ENCODE measurements at regions not wholly inside any gene's neighbourhood (a gene's known extent, or its start where the extent isn't known, plus 50 kb on each side); places are given as distances from the start of the nearest gene placed in this dataset.
"Not testable (repeated sequence)": the region's sequence is repeated elsewhere in the genome, so short reads cannot be mapped to it uniquely, and the experiment has no call there.

DNA sequence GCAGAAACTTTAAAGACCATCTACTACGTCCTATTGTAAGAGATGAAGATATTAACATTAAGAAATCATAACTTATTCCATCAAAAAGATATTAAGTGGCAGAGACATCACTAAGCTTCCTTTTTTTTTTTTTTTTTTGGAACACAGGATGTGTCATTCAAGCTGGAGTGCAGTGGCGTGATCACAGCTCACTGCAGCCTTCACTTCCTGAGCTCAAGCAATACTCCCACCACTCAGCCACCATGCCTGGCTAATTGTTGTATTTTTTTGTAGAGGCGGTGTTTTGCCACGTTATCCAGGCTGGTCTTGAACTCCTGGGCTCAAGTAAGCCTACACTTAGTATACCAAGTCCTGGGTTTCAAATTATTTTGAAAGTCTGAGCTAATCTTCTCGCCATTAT lies 169.7 kb upstream of the KCTD7 start:
- FAIRE-seq: not testable (repeated sequence)

DNA sequence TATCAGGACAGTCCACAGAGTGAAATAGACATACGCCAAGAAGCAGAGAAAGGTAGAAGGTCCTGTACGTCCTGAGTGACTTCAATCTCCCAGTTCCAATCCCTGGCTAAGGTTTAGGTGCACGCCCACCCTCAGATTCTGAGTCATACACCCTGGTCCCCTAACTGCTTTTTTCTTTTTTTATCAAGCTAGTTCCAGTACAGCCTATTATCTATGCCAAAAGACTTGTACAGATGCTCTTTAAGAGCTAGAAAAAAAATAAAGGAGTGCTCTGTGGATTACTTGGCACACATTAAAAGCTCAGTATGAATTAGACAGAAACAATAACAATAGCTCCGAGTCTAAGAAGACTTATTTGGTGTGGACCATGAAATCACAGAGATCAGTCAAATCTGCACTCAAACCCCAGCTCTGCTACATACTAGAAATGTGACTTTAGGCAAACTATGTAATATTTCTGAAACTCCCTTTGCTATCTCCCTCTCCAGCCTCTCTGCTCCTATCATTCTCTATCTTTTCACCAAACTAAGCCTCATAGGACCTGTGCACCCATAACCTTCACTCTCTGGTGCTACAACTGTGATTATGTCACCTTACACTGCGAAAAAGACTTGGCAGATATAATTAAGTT lies 168.8 kb upstream of the KCTD7 start:
- not testable (repeated sequence) for FAIRE-seq

DNA sequence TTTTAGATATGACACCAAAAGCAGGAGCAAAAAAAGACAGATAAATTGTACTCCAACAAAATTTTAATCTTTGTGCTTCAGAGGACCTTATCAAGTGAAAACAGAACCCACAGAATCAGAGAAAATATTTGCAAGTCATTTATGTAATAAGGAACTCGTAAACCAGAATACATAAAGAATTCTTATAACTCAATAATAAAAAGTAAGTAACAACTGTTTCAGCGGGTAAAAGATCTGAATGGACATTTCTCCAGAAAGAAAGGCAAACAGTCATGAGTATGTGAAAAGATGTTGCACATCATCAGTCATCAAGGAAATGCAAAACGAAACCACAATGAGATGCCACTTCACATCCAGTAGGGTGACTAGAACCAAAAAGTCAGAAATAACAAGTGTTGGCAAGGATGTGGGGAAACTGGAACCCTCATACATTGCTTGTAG lies 167.7 kb upstream of the KCTD7 start:
- no peak for FAIRE-seq

DNA sequence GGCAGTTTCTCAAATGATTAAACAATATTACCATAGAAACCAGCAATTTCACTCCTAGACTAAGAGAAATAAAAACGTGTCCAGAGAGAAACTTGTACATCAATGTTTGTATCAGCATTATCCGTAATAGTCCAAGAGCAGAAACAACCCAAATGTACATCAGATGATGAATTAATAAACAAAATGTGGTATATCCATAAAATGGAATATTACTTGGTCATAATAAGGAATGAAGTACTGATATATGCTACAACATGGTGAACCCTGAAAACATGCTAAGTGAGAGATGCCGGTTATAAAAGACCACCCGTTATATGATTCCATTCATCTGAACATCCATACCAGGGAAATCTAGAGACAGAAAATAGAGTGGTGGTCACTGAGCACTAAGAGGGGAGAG lies 167.3 kb upstream of the KCTD7 start:
- FAIRE-seq: not testable (repeated sequence)

DNA sequence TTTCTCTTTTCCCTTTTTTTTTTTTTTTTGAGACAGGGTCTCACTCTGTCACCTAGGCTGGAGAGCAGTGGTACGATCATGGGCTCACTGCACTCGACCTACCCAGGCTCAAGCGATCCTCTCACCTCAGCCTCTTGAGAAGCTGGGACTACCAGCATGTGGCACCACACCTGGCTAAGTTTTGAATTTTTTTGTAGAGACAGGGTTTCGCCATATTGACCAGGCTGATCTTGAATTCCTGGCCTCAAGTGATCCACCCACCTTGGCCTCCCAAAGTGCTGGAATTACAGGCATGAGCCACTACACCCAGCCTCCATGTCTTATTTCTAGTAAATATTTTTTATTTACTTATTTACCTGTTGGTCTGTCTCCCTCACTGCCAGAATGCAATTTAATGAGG lies 165.8 kb upstream of the KCTD7 start:
- FAIRE-seq: not testable (repeated sequence)

DNA sequence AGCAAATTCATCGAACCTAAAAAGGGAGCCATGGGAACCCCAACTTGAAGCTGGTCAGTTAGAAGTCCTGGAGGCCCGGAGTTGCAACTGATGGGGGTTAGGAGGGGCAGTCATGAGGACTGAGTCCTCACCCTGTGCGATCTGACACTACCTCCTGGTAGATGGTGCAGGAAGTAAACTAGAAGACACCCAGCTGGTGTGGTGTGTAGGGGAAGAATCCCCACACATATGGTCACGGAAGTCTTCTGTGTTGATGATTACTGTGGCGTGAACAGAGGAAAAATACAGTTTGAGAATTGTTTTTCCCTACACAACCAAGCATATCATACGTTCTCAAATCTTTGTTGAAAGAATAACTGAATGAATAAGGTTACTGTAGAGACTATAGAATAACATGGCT lies 164.6 kb upstream of the KCTD7 start:
- no peak for FAIRE-seq

DNA sequence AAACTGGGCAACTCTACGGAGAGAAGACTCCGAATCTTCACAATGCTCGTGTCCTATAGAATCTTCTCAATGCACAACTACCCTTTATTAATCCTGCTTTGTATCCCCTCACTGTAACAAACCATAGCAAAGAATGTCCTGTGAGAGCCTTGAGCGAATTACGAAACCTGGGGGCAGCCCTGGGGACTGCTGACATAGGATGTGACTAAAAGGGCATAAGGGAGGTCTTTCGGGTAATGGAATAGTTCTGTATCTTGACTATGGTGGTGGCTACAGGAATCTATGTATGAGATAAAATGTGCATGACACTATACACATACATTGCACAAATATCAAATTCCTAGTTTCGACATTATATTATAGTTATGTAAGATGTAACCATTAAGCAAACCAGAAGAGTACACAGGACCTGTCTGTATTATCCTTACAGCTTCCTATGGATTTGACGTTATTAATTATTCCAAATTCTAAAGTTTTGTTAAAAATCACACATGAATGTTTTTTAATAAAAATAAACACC lies 162.5 kb upstream of the KCTD7 start:
- no peak for FAIRE-seq

DNA sequence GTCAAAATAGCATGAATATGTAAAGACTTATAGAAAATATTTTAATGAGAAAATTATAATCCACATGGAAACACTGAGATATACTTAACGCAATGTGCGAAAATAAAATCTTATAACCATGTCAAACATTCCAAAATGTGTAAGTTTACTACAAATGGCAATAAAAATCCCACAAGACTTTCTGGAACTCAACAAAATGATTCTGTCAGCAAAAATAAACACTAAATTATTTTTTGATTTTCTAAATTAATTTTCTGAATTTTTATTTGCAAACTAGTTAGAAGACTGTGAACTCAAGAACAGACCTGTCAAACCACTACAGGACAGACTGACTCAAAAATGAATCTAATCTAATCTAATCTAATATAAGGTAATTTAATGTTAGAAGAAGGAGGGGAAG lies 160.8 kb upstream of the KCTD7 start:
- FAIRE-seq: no peak

DNA sequence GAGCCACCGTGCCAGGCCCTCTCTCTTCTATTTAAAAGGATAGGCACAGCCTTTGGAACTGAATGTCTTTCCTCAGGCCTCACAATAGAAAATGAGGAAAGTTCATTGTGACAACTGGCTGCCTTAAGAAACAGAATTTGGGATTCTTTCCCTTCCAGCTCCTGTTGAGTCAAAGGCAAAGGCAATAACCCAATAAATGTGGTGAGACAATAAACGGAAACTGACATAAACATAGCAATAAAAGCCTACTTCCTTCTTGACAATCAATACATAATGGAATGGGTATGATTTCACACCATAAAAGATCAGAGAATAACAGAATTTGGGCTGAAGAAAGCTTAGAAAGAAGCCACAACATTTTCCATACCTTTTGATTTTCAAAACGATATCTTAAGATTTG lies 155.6 kb upstream of the KCTD7 start:
- FAIRE-seq: not testable (repeated sequence)

DNA sequence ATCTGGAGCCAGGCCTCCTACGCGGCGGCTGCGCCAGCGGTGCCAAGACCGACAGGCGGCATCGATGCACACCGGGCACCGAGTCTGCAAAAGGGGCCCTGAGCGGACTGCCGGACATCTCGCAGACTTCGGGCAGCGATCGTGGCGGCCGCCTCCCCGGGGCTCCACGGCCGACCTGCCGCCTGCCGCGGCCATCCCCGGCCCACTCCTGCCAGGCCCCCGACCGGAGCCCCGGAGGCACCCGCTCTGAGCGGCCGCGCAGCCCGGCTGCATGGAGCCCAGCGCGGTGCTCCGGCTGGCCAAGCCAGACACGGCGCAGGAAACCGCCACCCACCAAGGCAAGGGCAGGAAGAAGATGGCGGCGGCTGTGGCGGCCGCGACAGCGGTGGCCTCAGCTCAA lies 154.2 kb upstream of the KCTD7 start:
- FAIRE-seq: no peak

DNA sequence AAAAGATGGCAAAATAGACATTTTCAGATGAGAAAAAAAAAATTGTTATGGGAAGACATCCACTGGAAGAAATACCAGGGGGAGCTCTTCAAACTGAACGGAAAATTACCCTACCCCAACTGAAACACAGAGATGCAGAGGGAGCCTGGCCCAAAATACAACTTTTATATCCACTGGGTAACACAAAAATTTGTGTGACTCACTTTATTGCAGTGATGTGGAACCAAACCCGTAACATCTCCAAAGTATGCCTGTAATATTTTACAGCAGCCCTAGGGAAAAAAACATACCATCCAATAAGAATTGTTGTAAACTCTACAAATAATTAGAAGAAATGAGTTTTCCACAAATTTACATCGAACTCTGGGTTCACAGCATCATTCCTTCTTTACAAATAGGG lies 152.6 kb upstream of the KCTD7 start:
- FAIRE-seq: not testable (repeated sequence)

DNA sequence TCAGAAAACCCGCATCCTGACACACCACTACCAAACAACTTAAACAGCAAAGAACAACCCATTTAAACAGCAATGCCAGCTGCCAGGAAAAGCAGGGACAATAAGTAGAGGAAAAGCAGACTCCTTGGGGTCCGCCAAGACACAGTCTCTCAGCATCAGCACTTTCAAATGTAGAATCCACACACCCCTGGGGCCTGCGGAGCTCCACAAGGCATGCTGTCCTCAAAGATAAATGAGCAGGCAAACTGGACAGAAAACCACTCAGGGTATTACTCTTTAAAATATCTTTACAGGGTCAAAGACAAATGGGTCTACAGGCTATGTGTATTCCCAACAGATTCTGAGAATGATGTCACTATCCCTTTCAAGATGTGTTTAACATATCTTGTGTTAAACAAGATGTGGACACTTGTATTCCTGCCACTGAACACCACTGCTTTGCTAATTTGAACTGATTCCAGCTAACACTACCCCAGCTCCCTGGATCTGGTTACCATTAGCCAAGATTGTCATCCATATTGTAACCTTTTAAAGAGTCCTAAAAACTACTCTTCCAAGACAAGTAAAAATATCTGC lies 150.8 kb upstream of the KCTD7 start:
- not testable (repeated sequence) for FAIRE-seq

DNA sequence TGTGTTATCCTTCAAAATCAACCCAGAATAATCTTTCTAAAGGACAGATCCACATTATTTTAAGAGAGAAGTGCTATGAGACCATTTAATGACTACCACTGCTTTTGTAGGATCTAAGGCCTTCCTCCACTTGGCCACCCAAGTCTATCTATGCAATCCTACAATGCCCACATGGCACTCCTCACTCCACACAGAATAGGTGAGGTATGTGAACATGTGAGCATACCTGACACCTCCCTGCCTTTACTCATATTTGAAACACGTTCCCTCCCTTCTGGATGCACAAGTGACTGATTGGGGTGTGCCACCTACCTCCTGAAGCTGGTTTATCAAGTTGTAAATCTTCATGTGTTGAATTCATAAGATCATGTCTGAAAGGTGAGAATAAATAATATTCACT lies 147.5 kb upstream of the KCTD7 start:
- FAIRE-seq: not testable (repeated sequence)

DNA sequence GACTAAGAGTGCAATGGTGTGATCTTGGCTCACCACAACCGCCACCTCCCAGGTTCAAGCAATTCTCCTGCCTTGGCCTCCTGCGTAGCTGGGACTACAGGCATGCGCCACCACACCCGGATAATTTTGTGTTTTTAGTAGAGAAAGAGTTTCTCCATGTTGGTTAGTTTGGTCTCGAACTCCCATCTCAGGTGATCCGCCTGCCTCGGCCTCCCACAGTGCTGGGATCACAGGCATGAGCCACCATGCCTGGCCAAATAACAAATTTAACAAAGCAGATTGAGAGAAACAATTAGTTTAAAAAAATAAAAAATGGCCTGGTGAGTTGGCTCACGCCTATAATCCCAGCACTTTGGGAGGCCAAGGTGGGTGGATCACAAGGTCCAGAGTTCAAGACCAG lies 139.6 kb upstream of the KCTD7 start:
- FAIRE-seq: not testable (repeated sequence)

DNA sequence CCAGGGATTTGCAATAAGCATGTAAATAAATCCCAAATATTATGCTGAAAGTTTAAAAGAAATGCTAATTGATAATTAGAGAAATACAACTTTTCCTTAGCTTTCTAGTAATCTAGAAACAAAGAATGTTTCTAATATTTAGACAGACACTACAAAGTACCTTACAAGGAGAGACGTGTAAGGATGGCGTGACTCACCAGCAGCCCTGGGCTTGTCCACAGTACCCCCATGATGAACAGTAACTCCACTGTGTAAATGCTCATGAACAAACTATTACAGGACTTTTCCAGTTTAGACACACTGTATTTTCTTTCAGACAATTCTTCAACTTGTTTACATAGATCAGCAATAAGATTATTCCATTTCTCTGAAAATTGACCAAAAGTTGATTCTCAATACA lies 138.9 kb upstream of the KCTD7 start:
- FAIRE-seq: not testable (repeated sequence)

DNA sequence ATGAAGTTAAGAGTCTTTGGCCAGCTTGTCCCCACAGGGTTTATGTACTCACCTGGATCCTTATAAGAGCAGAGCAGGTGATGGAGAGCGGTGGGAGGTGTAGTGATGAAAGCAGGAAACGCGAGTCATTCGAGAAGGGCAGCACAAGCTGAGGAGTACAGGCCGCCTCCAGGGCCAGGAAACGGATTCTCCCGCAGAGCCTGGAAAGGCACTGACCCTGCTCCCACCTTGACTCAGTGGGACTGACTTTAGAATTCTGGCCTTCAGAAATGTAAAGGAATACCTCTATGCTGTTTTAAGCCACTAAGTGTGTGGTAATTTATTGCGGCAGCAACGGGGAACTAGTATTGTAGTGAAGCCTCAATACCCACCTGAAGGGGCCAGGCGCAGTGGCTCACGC lies 137.7 kb upstream of the KCTD7 start:
- FAIRE-seq: not testable (repeated sequence)

DNA sequence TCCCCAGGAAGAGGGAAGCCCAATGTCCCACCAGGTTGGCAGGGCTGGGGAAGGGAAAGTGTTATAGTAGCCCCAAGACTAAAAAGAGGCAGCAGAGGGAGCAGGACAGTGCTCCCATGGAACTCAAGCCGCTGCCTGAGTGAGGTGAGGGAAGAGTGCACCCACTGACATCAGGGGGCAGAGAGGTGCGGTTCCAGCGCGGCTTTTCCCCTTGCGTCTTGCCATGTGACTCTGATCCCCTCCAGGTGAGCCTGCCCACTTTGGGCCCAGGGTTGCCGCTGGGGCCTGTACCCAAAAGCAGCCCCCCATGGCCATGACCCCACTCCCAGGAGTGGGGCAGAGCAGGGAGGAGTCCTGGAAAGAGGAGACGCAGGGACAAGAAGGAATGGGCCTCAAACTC lies 136.3 kb upstream of the KCTD7 start:
- not testable (repeated sequence) for FAIRE-seq

DNA sequence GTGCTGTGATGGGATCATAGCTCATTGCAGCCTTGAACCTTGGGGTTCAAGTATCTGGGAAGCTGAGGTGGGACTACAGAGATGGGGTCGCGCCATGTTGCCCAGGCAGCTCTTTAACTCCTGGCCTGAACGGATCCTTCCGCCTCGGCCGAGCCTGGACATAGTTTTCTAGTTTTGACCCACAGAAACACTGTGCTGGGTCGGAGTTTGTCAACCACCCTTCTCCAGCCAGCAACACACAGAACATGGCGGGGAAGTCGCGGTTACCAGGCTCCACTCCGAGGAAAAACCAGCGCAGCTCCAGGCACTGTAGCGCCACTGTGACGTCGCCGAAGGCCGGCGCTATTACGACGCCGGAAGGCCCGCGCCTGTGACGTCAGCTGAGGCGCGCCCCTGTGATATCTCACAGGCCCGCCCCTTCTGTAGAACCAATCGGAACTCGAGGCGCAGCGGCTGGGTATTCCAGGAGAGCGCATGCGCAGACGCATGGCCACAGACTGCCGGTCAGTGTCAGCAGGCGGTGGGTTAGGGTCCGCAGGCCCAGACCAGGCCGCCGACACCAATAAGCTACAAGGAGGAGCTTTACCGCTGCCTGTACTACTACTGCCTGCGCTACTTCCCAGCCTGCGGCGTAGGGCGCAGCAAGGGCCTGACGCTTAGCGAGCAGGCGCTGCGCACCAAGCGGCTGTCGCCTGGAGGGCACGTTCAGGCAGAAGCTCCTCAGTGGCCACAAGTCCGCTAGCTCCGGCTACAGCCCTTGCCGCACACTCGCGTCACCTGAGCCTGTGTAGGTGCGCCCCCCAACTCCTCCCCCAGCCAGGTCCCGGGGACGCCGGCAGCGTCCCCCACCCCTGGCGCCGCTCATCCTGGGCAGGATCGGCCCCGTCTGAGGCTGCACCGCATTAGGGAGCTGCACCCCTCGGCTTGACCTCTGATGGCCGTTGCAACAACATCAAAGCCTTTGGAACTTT lies 135.2 kb upstream of the KCTD7 start:
- FAIRE-seq: no peak

DNA sequence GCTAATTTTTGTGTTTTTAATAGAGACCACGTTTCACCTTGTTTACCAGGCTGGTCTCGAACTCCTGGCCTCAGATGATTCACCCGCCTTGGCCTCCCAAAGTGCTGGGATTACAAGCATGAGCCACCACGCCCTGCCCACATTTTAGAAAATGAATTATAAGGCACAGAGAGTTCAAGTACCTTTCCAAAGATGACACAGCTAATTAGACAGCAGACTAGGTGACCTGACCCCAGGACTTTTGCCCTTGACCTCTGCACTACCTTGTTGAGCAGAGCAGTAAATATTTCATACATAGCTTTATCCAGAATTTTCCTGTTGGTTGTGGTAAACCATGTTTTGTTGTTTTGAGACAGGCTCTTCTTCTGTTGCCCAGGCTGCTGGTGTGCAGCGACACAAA lies 131.3 kb upstream of the KCTD7 start:
- FAIRE-seq: no peak

DNA sequence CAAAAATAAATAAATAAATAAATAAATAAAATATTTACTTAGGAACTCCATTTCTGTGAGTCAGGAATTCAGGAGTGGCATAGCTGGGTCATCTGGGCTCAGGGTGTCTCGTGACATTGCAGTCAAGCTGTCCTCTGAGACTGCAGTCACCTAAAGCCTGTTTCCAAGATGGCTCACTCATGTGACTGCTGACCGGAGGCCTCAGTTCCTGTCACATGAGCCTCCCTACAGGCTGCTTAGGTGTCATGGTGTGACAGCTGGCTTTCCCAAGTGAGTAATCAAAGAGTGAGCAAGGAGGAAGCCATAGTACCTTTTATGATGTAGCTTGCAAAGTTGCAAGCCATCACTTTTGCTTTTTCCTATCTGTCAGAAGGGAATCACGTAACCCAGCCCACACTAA lies 128.6 kb upstream of the KCTD7 start:
- FAIRE-seq: no peak

DNA sequence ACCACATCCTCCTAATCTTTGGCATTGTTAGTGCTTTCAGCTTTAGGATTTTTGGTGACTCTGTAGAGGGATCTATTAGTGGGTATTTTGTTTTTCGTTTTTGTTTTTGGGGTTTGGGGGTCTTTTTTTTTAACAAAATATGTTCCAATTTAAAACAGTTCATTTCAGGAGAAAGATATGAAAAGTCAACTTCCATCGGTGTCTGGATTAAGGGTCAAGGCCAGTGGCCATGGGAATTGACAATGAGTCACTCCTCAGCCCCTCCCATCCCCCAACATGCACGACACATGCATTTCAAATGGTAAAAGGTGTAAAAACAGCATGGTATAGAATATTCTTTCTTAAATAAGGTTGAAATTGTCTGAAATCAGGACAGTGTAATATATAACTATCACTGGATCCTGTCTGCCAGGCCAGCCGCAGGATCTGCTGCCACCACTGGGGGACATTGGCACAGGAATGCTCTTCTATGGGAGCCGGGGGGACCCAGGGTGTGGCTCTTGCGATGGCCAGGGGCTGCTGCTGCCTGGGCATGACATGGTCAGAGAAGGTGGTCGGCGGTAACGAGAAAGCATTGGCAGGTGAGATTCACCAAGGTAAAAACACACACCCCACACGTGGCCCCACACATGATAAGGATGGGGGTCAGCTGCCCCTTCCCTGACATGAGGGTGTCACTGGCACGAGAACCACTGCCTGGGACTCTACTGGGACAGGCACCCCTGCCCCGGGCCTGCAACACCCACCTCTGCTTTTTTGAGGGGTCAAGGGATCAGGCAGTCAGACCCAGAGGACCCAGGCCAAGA lies 126.2 kb upstream of the KCTD7 start:
- no peak for FAIRE-seq

DNA sequence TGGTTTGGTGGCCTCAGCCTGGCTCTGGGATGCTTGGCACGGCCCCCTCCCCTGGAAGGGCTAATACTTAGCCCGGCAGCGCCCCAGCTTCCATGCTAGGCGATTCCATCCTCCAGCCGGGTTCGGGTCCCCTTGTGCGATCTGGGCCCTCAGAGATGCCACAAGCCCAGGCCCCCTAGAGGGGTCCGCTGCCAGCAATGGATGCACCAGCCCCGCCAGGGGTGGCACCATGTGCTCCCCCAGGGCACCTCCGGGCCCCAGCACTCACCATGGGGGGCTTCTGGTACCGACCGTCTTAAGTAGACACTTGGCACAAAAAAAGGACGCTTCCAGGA lies 125.7 kb upstream of the KCTD7 start:
- no peak for FAIRE-seq

DNA sequence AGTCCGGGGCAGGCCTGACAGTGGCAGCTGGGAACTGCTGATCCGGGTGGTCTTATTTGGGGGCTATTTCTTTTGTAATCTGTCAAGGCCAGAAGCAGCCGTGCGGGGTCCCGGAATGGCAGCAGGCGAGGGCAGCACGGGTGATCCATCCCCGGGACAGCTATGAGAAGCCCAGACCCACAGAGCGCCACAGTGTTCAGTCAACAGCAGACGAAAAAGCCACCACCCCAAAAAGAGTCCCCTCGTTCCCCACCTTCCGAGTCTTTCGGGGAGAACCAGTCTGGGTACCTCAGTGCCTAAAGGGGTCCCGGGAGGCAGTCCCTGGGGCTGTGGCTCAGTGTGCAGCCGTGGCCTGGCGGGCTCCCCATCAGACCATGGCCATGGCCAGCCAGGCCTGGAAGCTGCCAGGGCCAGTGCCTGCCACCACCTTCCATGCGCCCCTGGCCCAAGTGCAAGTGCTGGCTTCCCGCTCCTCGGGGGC lies 125.1 kb upstream of the KCTD7 start:
- FAIRE-seq: no peak
